Liver (tissue), 8 donors: ENCODE measurements at regions not wholly inside any gene's neighbourhood (a gene's known extent, or its start where the extent isn't known, plus 50 kb on each side); places are given as distances from the start of the nearest gene placed in this dataset.

ENCODE experiments used
- DNase-seq: peaks from one replicate; pipeline ENCODE4 v3.0.0-alpha.2; 2017; ENCODE audit warnings: low spot score
- H3K27ac ChIP-seq, 2 donors: one replicate each; pipeline ENCODE4 v1.7.0; 2013; ENCODE audit warnings: inconsistent platforms in 2 of 2, low read length in 2 of 2, control low read depth in 1 of 2, low read depth in 1 of 2, mild to moderate bottlenecking in 1 of 2
- H3K27me3 ChIP-seq, 4 donors: one replicate each; pipeline versions ENCODE4 v1.6.1 to v1.7.0; 2013; ENCODE audit warnings: low read length in 3 of 4, inconsistent platforms in 1 of 4, mild to moderate bottlenecking in 1 of 4, moderate library complexity in 1 of 4; ENCODE audit not compliant: control insufficient read depth in 4 of 4, insufficient read depth in 4 of 4
- H3K36me3 ChIP-seq, 4 donors: one replicate each; pipeline versions ENCODE4 v1.6.1 to v1.7.0; 2013; ENCODE audit warnings: low read length in 3 of 4, mild to moderate bottlenecking in 3 of 4, low read depth in 1 of 4, moderate library complexity in 1 of 4; ENCODE audit not compliant: control insufficient read depth in 4 of 4, insufficient read depth in 3 of 4
- H3K4me1 ChIP-seq, 4 donors: one replicate each; pipeline versions ENCODE4 v1.6.1 to v1.7.0; 2013; ENCODE audit warnings: low read length in 3 of 4, mild to moderate bottlenecking in 3 of 4, moderate library complexity in 1 of 4; ENCODE audit not compliant: control insufficient read depth in 4 of 4, insufficient read depth in 4 of 4
- H3K4me3 ChIP-seq, 3 donors: one replicate each; pipeline versions ENCODE4 v1.6.1 to v1.7.0; 2013; ENCODE audit warnings: low read length in 3 of 3, control low read depth in 1 of 3, low read depth in 1 of 3, mild to moderate bottlenecking in 1 of 3
- H3K9ac ChIP-seq, 2 donors: one replicate each; pipeline ENCODE4 v1.7.0; 2013; ENCODE audit warnings: low read length in 2 of 2, mild to moderate bottlenecking in 2 of 2, moderate library complexity in 2 of 2, control low read depth in 1 of 2, low read depth in 1 of 2
- H3K9me3 ChIP-seq, 4 donors: one replicate each; pipeline versions ENCODE4 v1.6.1 to v1.7.0; 2013; ENCODE audit warnings: low read length in 3 of 4; ENCODE audit not compliant: control insufficient read depth in 4 of 4
- EGR1 ChIP-seq, 2 donors: IDR thresholded peaks; 2 replicates each; pipeline ENCODE4 v1.6.1; 2016 to 2018; ENCODE audit warnings: antibody characterized with exemption in 2 of 2, low read depth in 2 of 2
- FOXA1 ChIP-seq: IDR thresholded peaks from 2 replicates; pipeline ENCODE4 v1.6.1; 2016; ENCODE audit warnings: antibody characterized with exemption
- FOXA2 ChIP-seq: IDR thresholded peaks from 2 replicates; pipeline ENCODE4 v1.6.1; 2016; ENCODE audit warnings: antibody characterized with exemption
- GABPA ChIP-seq, 2 donors: IDR thresholded peaks in 1 of 2; conservative IDR thresholded peaks in 1 of 2; 2 replicates each; pipeline ENCODE4 v1.6.1; 2016; ENCODE audit warnings: antibody characterized with exemption in 2 of 2, mild to moderate bottlenecking in 1 of 2, moderate library complexity in 1 of 2
- HNF4A ChIP-seq, 2 donors: conservative IDR thresholded peaks; 2 replicates each; pipeline ENCODE4 v1.6.1; 2016; ENCODE audit warnings: antibody characterized with exemption in 2 of 2, mild to moderate bottlenecking in 2 of 2
- HNF4G ChIP-seq: IDR thresholded peaks from 2 replicates; pipeline ENCODE4 v1.6.1; 2016; ENCODE audit warnings: antibody characterized with exemption
- JUND ChIP-seq, 2 donors: IDR thresholded peaks; 2 replicates each; pipeline ENCODE4 v1.6.1; 2016; ENCODE audit warnings: antibody characterized with exemption in 2 of 2
- NR2F2 ChIP-seq: IDR thresholded peaks from 2 replicates; pipeline ENCODE4 v1.6.1; 2016; ENCODE audit warnings: antibody characterized with exemption
- RAD21 ChIP-seq, 2 donors: IDR thresholded peaks; 2 replicates each; pipeline ENCODE4 v1.6.1; 2016; ENCODE audit warnings: antibody characterized with exemption in 2 of 2, mild to moderate bottlenecking in 2 of 2
- RXRA ChIP-seq, 2 donors: IDR thresholded peaks; 2 replicates each; pipeline ENCODE4 v1.6.1; 2017 to 2018; ENCODE audit warnings: antibody characterized with exemption in 2 of 2, mild to moderate bottlenecking in 1 of 2
- SP1 ChIP-seq: IDR thresholded peaks from 2 replicates; pipeline ENCODE4 v1.6.1; 2018; ENCODE audit warnings: antibody characterized with exemption, mild to moderate bottlenecking
- TAF1 ChIP-seq: conservative IDR thresholded peaks from 2 replicates; pipeline ENCODE4 v1.6.1; 2016; ENCODE audit warnings: antibody characterized with exemption, mild to moderate bottlenecking
- YY1 ChIP-seq: IDR thresholded peaks from 2 replicates; pipeline ENCODE4 v1.6.1; 2016; ENCODE audit warnings: antibody characterized with exemption, mild to moderate bottlenecking
- WGBS: extraction: QIAGEN DNeasy Blood & Tissue Kit; methylation state at CpG from one replicate; pipeline ENCODE4 v1.1.7; 2013; 5-methylcytosine and 5-hydroxymethylcytosine counted together
- TF ChIP-seq, protein P1 (sequence below): IDR thresholded peaks from 2 replicates; pipeline ENCODE4 v1.6.1; 2016; ENCODE audit warnings: antibody characterized with exemption, mild to moderate bottlenecking
- TF ChIP-seq, protein P2 (sequence below): IDR thresholded peaks from 2 replicates; pipeline ENCODE4 v1.6.1; 2016; ENCODE audit warnings: antibody characterized with exemption
- TF ChIP-seq, protein P3 (sequence below): IDR thresholded peaks from 2 replicates; pipeline ENCODE4 v1.6.1; 2016; ENCODE audit warnings: antibody characterized with exemption
- TF ChIP-seq, protein P4 (sequence below): fragments of 150-350 bp; IDR thresholded peaks from 2 replicates; pipeline ENCODE4 v1.5.1; 2017; ENCODE audit warnings: improper control_type of control experiment, low read depth, low read length; ENCODE audit not compliant: missing input control
- TF ChIP-seq, protein P5 (sequence below): IDR thresholded peaks from 2 replicates; pipeline ENCODE4 v1.6.1; 2016; ENCODE audit warnings: antibody characterized with exemption
- donor health status: healthy.
- donor health status: healthy.
- donor health status: healthy.
- donor health status: healthy.
- donor health status: healthy.

DNA sequence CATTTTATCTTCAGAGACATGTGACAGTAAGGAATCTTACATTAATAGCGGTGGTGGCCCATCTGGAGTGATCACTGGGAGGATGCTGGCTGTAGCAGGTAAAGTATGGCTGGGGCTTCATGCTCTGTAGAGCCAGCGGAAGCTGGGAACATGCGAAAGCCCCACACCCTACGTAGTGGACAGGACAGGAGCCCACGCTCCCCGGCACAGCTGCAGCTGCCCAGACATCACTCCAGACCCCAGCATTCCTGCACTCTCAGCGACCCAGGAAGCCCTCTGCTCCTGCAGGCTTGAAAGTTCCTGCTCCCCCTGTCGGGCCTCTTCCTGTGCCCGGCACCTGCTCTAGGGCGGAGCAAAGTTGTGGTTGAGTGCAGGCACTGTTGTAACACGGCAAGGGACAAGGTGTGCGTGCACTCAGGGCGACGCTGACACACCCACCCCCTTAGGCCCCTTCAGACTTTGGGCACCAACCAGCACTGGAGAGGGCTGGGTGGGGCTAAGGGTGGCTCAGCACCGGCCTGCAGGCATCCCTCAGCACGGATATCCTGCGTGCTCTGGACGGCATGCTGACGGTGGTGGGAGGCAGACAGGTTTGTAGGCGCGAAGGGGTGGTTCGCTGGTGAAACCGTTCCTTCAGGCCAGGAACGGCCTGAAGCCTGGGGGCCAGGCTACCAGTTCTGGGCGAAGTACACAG is 568.3 kb downstream of the FSCB start:
- Histone ChIP-seq H3K36me3 (no peaks in the 10 kb centered on the region), H3K4me3 (no peak overlapping the region), H3K27ac (no peak overlapping the region), H3K27me3 (no peaks in the 10 kb centered on the region), H3K9ac (no peak overlapping the region), H3K4me1 (no peaks in the 10 kb centered on the region), H3K9me3 (no peaks in the 10 kb centered on the region)
- 90% methylated on average over 25 of the region's 25 CpGs for WGBS
- no peak for DNase-seq
- TF ChIP-seq HNF4G, result no peak
- no peak for TF ChIP-seq FOXA1
- no peak for TF ChIP-seq TAF1
- TF ChIP-seq HNF4A (conservative IDR thresholded peaks at IDR 0.05), result no peak
- TF ChIP-seq, protein P1, sequence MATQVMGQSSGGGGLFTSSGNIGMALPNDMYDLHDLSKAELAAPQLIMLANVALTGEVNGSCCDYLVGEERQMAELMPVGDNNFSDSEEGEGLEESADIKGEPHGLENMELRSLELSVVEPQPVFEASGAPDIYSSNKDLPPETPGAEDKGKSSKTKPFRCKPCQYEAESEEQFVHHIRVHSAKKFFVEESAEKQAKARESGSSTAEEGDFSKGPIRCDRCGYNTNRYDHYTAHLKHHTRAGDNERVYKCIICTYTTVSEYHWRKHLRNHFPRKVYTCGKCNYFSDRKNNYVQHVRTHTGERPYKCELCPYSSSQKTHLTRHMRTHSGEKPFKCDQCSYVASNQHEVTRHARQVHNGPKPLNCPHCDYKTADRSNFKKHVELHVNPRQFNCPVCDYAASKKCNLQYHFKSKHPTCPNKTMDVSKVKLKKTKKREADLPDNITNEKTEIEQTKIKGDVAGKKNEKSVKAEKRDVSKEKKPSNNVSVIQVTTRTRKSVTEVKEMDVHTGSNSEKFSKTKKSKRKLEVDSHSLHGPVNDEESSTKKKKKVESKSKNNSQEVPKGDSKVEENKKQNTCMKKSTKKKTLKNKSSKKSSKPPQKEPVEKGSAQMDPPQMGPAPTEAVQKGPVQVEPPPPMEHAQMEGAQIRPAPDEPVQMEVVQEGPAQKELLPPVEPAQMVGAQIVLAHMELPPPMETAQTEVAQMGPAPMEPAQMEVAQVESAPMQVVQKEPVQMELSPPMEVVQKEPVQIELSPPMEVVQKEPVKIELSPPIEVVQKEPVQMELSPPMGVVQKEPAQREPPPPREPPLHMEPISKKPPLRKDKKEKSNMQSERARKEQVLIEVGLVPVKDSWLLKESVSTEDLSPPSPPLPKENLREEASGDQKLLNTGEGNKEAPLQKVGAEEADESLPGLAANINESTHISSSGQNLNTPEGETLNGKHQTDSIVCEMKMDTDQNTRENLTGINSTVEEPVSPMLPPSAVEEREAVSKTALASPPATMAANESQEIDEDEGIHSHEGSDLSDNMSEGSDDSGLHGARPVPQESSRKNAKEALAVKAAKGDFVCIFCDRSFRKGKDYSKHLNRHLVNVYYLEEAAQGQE, result no peak
- TF ChIP-seq NR2F2, result no peak
- no peak for TF ChIP-seq RAD21 (IDR thresholded peaks at IDR 0.05)
- TF ChIP-seq RXRA (IDR thresholded peaks at IDR 0.05), result no peak
- TF ChIP-seq, protein P2, sequence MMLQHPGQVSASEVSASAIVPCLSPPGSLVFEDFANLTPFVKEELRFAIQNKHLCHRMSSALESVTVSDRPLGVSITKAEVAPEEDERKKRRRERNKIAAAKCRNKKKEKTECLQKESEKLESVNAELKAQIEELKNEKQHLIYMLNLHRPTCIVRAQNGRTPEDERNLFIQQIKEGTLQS, result no peak
- no peak for TF ChIP-seq EGR1 (IDR thresholded peaks at IDR 0.05; ENCODE audit: low read depth in 2 of 2)
- TF ChIP-seq SP1, result no peak
- TF ChIP-seq, protein P3, sequence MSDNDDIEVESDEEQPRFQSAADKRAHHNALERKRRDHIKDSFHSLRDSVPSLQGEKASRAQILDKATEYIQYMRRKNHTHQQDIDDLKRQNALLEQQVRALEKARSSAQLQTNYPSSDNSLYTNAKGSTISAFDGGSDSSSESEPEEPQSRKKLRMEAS, result no peak
- no peak for TF ChIP-seq JUND (IDR thresholded peaks at IDR 0.05)
- no peak for TF ChIP-seq FOXA2
- TF ChIP-seq, protein P4, sequence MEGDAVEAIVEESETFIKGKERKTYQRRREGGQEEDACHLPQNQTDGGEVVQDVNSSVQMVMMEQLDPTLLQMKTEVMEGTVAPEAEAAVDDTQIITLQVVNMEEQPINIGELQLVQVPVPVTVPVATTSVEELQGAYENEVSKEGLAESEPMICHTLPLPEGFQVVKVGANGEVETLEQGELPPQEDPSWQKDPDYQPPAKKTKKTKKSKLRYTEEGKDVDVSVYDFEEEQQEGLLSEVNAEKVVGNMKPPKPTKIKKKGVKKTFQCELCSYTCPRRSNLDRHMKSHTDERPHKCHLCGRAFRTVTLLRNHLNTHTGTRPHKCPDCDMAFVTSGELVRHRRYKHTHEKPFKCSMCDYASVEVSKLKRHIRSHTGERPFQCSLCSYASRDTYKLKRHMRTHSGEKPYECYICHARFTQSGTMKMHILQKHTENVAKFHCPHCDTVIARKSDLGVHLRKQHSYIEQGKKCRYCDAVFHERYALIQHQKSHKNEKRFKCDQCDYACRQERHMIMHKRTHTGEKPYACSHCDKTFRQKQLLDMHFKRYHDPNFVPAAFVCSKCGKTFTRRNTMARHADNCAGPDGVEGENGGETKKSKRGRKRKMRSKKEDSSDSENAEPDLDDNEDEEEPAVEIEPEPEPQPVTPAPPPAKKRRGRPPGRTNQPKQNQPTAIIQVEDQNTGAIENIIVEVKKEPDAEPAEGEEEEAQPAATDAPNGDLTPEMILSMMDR, result no peak
- TF ChIP-seq GABPA (IDR thresholded peaks at IDR 0.05 in 1 of 2, conservative IDR thresholded peaks at IDR 0.05 in 1 of 2), result no peak
- TF ChIP-seq, protein P5, sequence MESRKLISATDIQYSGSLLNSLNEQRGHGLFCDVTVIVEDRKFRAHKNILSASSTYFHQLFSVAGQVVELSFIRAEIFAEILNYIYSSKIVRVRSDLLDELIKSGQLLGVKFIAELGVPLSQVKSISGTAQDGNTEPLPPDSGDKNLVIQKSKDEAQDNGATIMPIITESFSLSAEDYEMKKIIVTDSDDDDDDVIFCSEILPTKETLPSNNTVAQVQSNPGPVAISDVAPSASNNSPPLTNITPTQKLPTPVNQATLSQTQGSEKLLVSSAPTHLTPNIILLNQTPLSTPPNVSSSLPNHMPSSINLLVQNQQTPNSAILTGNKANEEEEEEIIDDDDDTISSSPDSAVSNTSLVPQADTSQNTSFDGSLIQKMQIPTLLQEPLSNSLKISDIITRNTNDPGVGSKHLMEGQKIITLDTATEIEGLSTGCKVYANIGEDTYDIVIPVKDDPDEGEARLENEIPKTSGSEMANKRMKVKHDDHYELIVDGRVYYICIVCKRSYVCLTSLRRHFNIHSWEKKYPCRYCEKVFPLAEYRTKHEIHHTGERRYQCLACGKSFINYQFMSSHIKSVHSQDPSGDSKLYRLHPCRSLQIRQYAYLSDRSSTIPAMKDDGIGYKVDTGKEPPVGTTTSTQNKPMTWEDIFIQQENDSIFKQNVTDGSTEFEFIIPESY, result no peak
- TF ChIP-seq YY1, result no peak
